DOHH2 (cell line): ENCODE measurements at regions not wholly inside any gene's neighbourhood (a gene's known extent, or its start where the extent isn't known, plus 50 kb on each side); places are given as distances from the start of the nearest gene placed in this dataset.

Experiments
- H3F3A ChIP-seq: fragments of 200-600 bp; sonication (generic), shearing (Covaris generic); 2 replicates; pipeline ENCODE4 v1.6.0; 2016; ENCODE audit warnings: antibody characterized with exemption, mild to moderate bottlenecking; ENCODE audit not compliant: control insufficient read depth, insufficient read depth
- H3K27ac ChIP-seq: fragments of 200-600 bp; sonication (generic); 2 replicates; pipeline ENCODE4 v1.5.1; 2014; ENCODE audit warnings: low read depth, mild to moderate bottlenecking, low read length, moderate library complexity
- H3K27me3 ChIP-seq: fragments of 200-600 bp; sonication (generic); 2 replicates; pipeline ENCODE4 v1.6.1; 2014; ENCODE audit warnings: mild to moderate bottlenecking, low read length, mixed read lengths; ENCODE audit not compliant: control insufficient read depth
- H3K36me3 ChIP-seq: fragments of 200-600 bp; sonication (generic); 2 replicates; pipeline ENCODE4 v1.6.1; 2014; ENCODE audit warnings: mild to moderate bottlenecking, low read length, moderate library complexity, mixed read lengths; ENCODE audit not compliant: control insufficient read depth
- H3K4me1 ChIP-seq: fragments of 200-600 bp; sonication (generic); 2 replicates; pipeline ENCODE4 v1.6.1; 2014; ENCODE audit warnings: mild to moderate bottlenecking, low read length, mixed read lengths; ENCODE audit not compliant: control insufficient read depth
- H3K4me2 ChIP-seq: fragments of 200-600 bp; sonication (generic); 2 replicates; pipeline ENCODE4 v1.6.0; 2014; ENCODE audit warnings: mild to moderate bottlenecking, low read length, moderate library complexity
- H3K4me3 ChIP-seq: fragments of 200-600 bp; sonication (generic); 2 replicates; pipeline ENCODE4 v1.5.1; 2014; ENCODE audit warnings: mild to moderate bottlenecking, low read length, mixed read lengths
- H3K79me2 ChIP-seq: fragments of 200-600 bp; sonication (generic); 2 replicates; pipeline ENCODE4 v1.6.1; 2014; ENCODE audit warnings: mild to moderate bottlenecking, low read length, mixed read lengths; ENCODE audit not compliant: control insufficient read depth
- H3K9me2 ChIP-seq: fragments of 200-600 bp; sonication (generic); replicated peaks from 2 replicates; pipeline ENCODE4 v1.6.1; 2014; ENCODE audit warnings: mild to moderate bottlenecking, low read length, mixed read lengths; ENCODE audit not compliant: control insufficient read depth
- H3K9me3 ChIP-seq: fragments of 200-600 bp; sonication (generic); 2 replicates; pipeline ENCODE4 v1.6.1; 2014; ENCODE audit warnings: antibody characterized with exemption, low read length, mixed read lengths; ENCODE audit not compliant: control insufficient read depth, insufficient read depth
- H4K20me1 ChIP-seq: fragments of 200-600 bp; sonication (generic); 2 replicates; pipeline ENCODE4 v1.6.0; 2014; ENCODE audit warnings: low read depth, mild to moderate bottlenecking, antibody characterized with exemption, low read length, moderate library complexity; ENCODE audit not compliant: control insufficient read depth, insufficient read depth
- CTCF ChIP-seq: fragments of 200-600 bp; sonication (generic); IDR thresholded peaks from one replicate; pipeline ENCODE4 v1.5.1; 2014; ENCODE audit warnings: antibody characterized with exemption, mild to moderate bottlenecking, low read depth, low read length; ENCODE audit not compliant: poor library complexity, severe bottlenecking
- EZH2phosphoT487 ChIP-seq: fragments of 200-600 bp; sonication (generic); IDR thresholded peaks from 2 replicates; pipeline ENCODE4 v1.6.1; 2017; ENCODE audit warnings: borderline replicate concordance, mild to moderate bottlenecking, antibody characterized with exemption, low read length, moderate library complexity, mixed read lengths

- Histone ChIP-seq H3K79me2 (no peaks in the 10 kb centered on the region), H4K20me1 (no peaks in the 10 kb centered on the region)
These were observed 113.2 kb downstream of the SPCS3 start for GRCh38 chr4:176432811-176433540.

GRCh38 chr4:176433983-176434382, 114.2 kb downstream of the SPCS3 start:
- TF ChIP-seq EZH2phosphoT487 (no peak), CTCF (no peak)
- H3F3A ChIP-seq: no peaks in the 10 kb centered on the region
- no peak overlapping the region for H3K4me3 ChIP-seq
- peaks cover 17% of the 10 kb centered on the region for H3K4me1 ChIP-seq
- H3K79me2 ChIP-seq: no peaks in the 10 kb centered on the region
- no peaks in the 10 kb centered on the region for H3K36me3 ChIP-seq
- no peak overlapping the region for H3K27ac ChIP-seq
- no peaks in the 10 kb centered on the region for H3K9me2 ChIP-seq
- H3K9me3 ChIP-seq: no peaks in the 10 kb centered on the region
- H3K4me2 ChIP-seq: no peak overlapping the region
- no peaks in the 10 kb centered on the region for H4K20me1 ChIP-seq
- no peaks in the 10 kb centered on the region for H3K27me3 ChIP-seq

More at GRCh38 chr4:176432811-176433540, 113.2 kb downstream of the SPCS3 start:
- Histone ChIP-seq H3K4me1 (peaks cover 17% of the 10 kb centered on the region), H3K4me2 (no peak overlapping the region), H3F3A (no peaks in the 10 kb centered on the region), H3K9me3 (no peaks in the 10 kb centered on the region), H3K36me3 (no peaks in the 10 kb centered on the region), H3K4me3 (no peak overlapping the region), H3K27ac (no peak overlapping the region), H3K9me2 (no peaks in the 10 kb centered on the region), H3K27me3 (no peaks in the 10 kb centered on the region)
- TF ChIP-seq CTCF (no peak), EZH2phosphoT487 (no peak)

- H3K36me3 ChIP-seq: no peaks in the 10 kb centered on the region
- H3K4me3 ChIP-seq: 0 out of 2 replicates have a peak overlapping the region, but pooled peaks have one; percentile 16
- H3K79me2 ChIP-seq: no peaks in the 10 kb centered on the region
- H3K27ac ChIP-seq: no peak overlapping the region
- no peaks in the 10 kb centered on the region for H3F3A ChIP-seq
- H3K27me3 ChIP-seq: peaks cover 4% of the 10 kb centered on the region; the same call in 1 of the 2 replicates
- H3K9me3 ChIP-seq: no peaks in the 10 kb centered on the region
- no peaks in the 10 kb centered on the region for H3K9me2 ChIP-seq
- no peak for TF ChIP-seq CTCF
- TF ChIP-seq EZH2phosphoT487: no peak
- peak overlapping the region; percentile 36 for H3K4me2 ChIP-seq
- H3K4me1 ChIP-seq: peaks cover 17% of the 10 kb centered on the region
- H4K20me1 ChIP-seq: no peaks in the 10 kb centered on the region
These were observed 116.1 kb downstream of the SPCS3 start for GRCh38 chr4:176435901-176436292.
